HepG2 (cell line): ENCODE measurements at regions not wholly inside any gene's neighbourhood (a gene's known extent, or its start where the extent isn't known, plus 50 kb on each side); places are given as distances from the start of the nearest gene placed in this dataset.

ENCODE experiments used
- ATAC-seq: fragments of 200-7000 bp; cut with Tn5 transposase; 3 replicates; pipeline ENCODE4 v1.9.1; 2020; ENCODE audit warnings: mild to moderate bottlenecking, moderate library complexity
- BruUV-seq: library from RNA; stranded (reverse); fragments of 400-500 nt; replicated peaks from 2 replicates; lab custom pipeline; 2021; lab: Mats Ljungman, UMichigan
- CTCF ChIA-PET: fragments of 300-600 bp; formaldehyde crosslinking; extraction: SDS; loops from one replicate; lab custom pipeline; 2021; ENCODE audit warnings: low total read pairs, inconsistent platforms, low intra/inter-chr PET ratio; lab: Yijun Ruan, JAX
- POLR2A ChIA-PET: fragments of 350-600 bp; sonication (Branson Sonifier 250); formaldehyde crosslinking; loops from one replicate; lab custom pipeline; 2020; ENCODE audit warnings: antibody characterized with exemption, inconsistent platforms; lab: Yijun Ruan, JAX
- DNase-seq: peaks from one replicate; pipeline ENCODE4 v3.0.0-alpha.2; 2015; ENCODE audit warnings: low spot score
- FAIRE-seq: peaks from 3 replicates; lab custom pipeline; 2011; peaks lifted over from hg19 to GRCh38; lab: Jason Lieb, UNC
- H2AFZ ChIP-seq: one replicate; pipeline ENCODE4 v1.6.1; 2011; ENCODE audit warnings: low read length, inconsistent platforms
- H3K27ac ChIP-seq: fragments of 300-600 bp; 3 replicates; pipeline ENCODE4 v1.8.0; 2011; ENCODE audit warnings: mixed run types, mild to moderate bottlenecking, mixed read lengths, low read length, inconsistent platforms; ENCODE audit not compliant: insufficient read depth; ENCODE audit errors: extremely low read length
- H3K27me3 ChIP-seq, 2 experiments: fragments of 200-600 bp in 1 of 2; 2 replicates in 1 of 2; 3 replicates in 1 of 2; pipeline versions ENCODE4 v1.6.0 to v1.8.0; 2011; ENCODE audit warnings: low read length in 2 of 2, mild to moderate bottlenecking in 2 of 2, moderate library complexity in 2 of 2, inconsistent platforms in 1 of 2; ENCODE audit not compliant: insufficient read depth in 2 of 2, control insufficient read depth in 1 of 2
- H3K36me3 ChIP-seq, 2 experiments: fragments of 200-600 bp in 1 of 2; replicated peaks in 1 of 2; 2 replicates in 1 of 2; 3 replicates in 1 of 2; pipeline versions ENCODE4 v1.5.1 to v1.8.0; 2011; ENCODE audit warnings: low read length in 2 of 2, inconsistent platforms in 1 of 2; ENCODE audit not compliant: insufficient read depth in 2 of 2, control insufficient read depth in 1 of 2
- H3K4me1 ChIP-seq: 2 replicates; pipeline ENCODE4 v1.5.1; 2012; ENCODE audit warnings: low read length, inconsistent platforms; ENCODE audit not compliant: insufficient read depth
- H3K4me2 ChIP-seq: 2 replicates; pipeline ENCODE4 v1.6.0; 2011; ENCODE audit warnings: low read depth, low read length, inconsistent platforms
- H3K4me3 ChIP-seq, 3 experiments: fragments of 200-600 bp in 1 of 3; sonication (generic), shearing (Covaris generic) in 1 of 3; replicated peaks in 1 of 3; 2 replicates each; pipeline ENCODE4 v1.5.1; 2011 to 2016; ENCODE audit warnings: low read length in 3 of 3, inconsistent platforms in 2 of 3, low read depth in 2 of 3, mild to moderate bottlenecking in 2 of 3, control low read depth in 1 of 3, mixed read lengths in 1 of 3; ENCODE audit not compliant: insufficient read depth in 1 of 3
- H3K79me2 ChIP-seq: one replicate; pipeline ENCODE4 v1.6.1; 2011; ENCODE audit warnings: low read length, inconsistent platforms; ENCODE audit not compliant: insufficient read depth
- H3K9ac ChIP-seq: 2 replicates; pipeline ENCODE4 v1.6.0; 2011; ENCODE audit warnings: mild to moderate bottlenecking, low read depth, low read length, inconsistent platforms; ENCODE audit not compliant: insufficient read depth
- H3K9me3 ChIP-seq: 2 replicates; pipeline ENCODE4 v1.5.1; 2012; ENCODE audit warnings: mild to moderate bottlenecking, low read length
- H4K20me1 ChIP-seq: 2 replicates; pipeline ENCODE4 v1.6.0; 2011; ENCODE audit warnings: inconsistent platforms, mild to moderate bottlenecking, low read length, moderate library complexity; ENCODE audit not compliant: insufficient read depth
- AGO1 ChIP-seq: fragments of 200-400 bp; formaldehyde crosslinking; IDR thresholded peaks from 2 replicates; pipeline ENCODE4 v1.6.1; 2017; ENCODE audit warnings: mild to moderate bottlenecking, low read depth, low read length, moderate library complexity; ENCODE audit not compliant: poor library complexity, severe bottlenecking
- ETV6 ChIP-seq: sonication (generic); formaldehyde crosslinking; conservative IDR thresholded peaks from 2 replicates; pipeline ENCODE4 v1.4.0; 2020; ENCODE audit warnings: missing genetic modification reagents
- FOXK2 ChIP-seq: fragments of 450-650 bp; IDR thresholded peaks from 2 replicates; pipeline ENCODE4 v1.6.1; 2016
- MZF1 ChIP-seq: sonication (generic); formaldehyde crosslinking; IDR thresholded peaks from 2 replicates; pipeline ENCODE4 v1.8.1; 2023; ENCODE audit warnings: mild to moderate bottlenecking, missing genetic modification reagents, borderline replicate concordance
- NPAS2 ChIP-seq: sonication (generic); formaldehyde crosslinking; IDR thresholded peaks from 2 replicates; pipeline ENCODE4 v1.8.0; 2022; ENCODE audit warnings: mild to moderate bottlenecking, missing genetic modification reagents, borderline replicate concordance
- PRPF4 ChIP-seq: fragments of 200-400 bp; formaldehyde crosslinking; IDR thresholded peaks from 2 replicates; pipeline ENCODE4 v1.6.1; 2016; ENCODE audit warnings: low read length, low read depth; ENCODE audit not compliant: poor library complexity, severe bottlenecking
- RCOR2 ChIP-seq: IDR thresholded peaks from 2 replicates; pipeline ENCODE4 v1.6.1; 2016; ENCODE audit warnings: missing biosample characterization, missing genetic modification reagents
- ZNF264 ChIP-seq: sonication (generic); formaldehyde crosslinking; IDR thresholded peaks from 2 replicates; pipeline ENCODE4 v1.4.0; 2020; ENCODE audit warnings: missing genetic modification reagents
- ZNF274 ChIP-seq: sonication (generic); formaldehyde crosslinking; IDR thresholded peaks from 2 replicates; pipeline ENCODE4 v1.5.1; 2020; ENCODE audit warnings: mild to moderate bottlenecking, missing genetic modification reagents
- ZNF296 ChIP-seq: sonication (generic); formaldehyde crosslinking; conservative IDR thresholded peaks from 2 replicates; pipeline ENCODE4 v1.5.0; 2020; ENCODE audit warnings: mild to moderate bottlenecking, missing genetic modification reagents
- ZNF460 ChIP-seq: sonication (generic); formaldehyde crosslinking; IDR thresholded peaks from 2 replicates; pipeline ENCODE4 v1.5.1; 2020; ENCODE audit warnings: missing genetic modification reagents, mild to moderate bottlenecking, borderline replicate concordance
- ZNF775 ChIP-seq: sonication (generic); formaldehyde crosslinking; IDR thresholded peaks from 2 replicates; pipeline ENCODE4 v1.4.0; 2020; ENCODE audit warnings: missing genetic modification reagents, mild to moderate bottlenecking, moderate library complexity, borderline replicate concordance
- ZSCAN30 ChIP-seq: sonication (generic); formaldehyde crosslinking; IDR thresholded peaks from 2 replicates; pipeline ENCODE4 v1.5.0; 2020; ENCODE audit warnings: mild to moderate bottlenecking, missing genetic modification reagents
- WGBS: methylation state at CpG from one replicate; pipeline ENCODE4 v1.1.6; 2017; ENCODE audit warnings: low lambda C conversion rate; 5-methylcytosine and 5-hydroxymethylcytosine counted together
- in situ Hi-C: cut with HindIII; loops from 2 replicates; pipeline ENCODE4 v1.10.0; 2017; ENCODE audit warnings: low pct_unique_long_range_greater_than_20kb; ENCODE audit not compliant: extremely low pct_ligation_motif_present
- intact Hi-C: fragments of 100-400 bp; cut with micrococcal nuclease; formaldehyde crosslinking; loops from one replicate; pipeline ENCODE4 v1.10.0; 2022; ENCODE audit not compliant: unreplicated experiment
- TF ChIP-seq, protein P1 (sequence below): sonication (generic); formaldehyde crosslinking; IDR thresholded peaks from 2 replicates; pipeline ENCODE4 v1.4.0; 2020; ENCODE audit warnings: missing genetic modification reagents, borderline replicate concordance

DNA sequence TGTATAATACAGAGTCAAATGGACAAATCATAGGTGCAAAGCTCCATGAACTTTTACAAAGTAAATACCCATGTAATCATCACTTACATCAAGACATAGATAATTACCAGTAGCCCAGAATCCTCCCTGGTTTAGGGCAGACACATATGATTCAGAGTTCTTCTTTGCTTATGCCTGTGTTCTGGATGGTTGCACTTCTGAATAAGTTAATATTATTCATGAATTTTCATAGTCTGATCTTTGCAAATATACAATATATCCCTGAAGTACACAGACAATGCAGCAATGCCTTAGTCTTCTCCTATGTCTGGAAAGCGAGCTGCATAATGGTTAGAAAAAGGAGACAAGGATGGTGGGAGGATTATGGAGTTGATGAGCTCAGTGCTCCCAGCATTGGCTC lies 122.4 kb upstream of the PLXNA2 start:
- H3K27ac ChIP-seq = no peak overlapping the region
- 0% methylated on average over 1 of the region's 1 CpG for WGBS
- TF ChIP-seq FOXK2 (no peak), ZNF460 (CRISPR knock-in tag) (no peak), MZF1 (no peak), PRPF4 (no peak), ZNF264 (CRISPR knock-in tag) (no peak), ZSCAN30 (CRISPR knock-in tag) (no peak), ZNF274 (CRISPR knock-in tag) (no peak), AGO1 (no peak), ETV6 (CRISPR knock-in tag) (no peak), NPAS2 (CRISPR knock-in tag) (no peak), RCOR2 (no peak), ZNF775 (CRISPR knock-in tag) (no peak), ZNF296 (CRISPR knock-in tag) (no peak)
- TF ChIP-seq, protein P1, sequence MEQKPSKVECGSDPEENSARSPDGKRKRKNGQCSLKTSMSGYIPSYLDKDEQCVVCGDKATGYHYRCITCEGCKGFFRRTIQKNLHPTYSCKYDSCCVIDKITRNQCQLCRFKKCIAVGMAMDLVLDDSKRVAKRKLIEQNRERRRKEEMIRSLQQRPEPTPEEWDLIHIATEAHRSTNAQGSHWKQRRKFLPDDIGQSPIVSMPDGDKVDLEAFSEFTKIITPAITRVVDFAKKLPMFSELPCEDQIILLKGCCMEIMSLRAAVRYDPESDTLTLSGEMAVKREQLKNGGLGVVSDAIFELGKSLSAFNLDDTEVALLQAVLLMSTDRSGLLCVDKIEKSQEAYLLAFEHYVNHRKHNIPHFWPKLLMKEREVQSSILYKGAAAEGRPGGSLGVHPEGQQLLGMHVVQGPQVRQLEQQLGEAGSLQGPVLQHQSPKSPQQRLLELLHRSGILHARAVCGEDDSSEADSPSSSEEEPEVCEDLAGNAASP (CRISPR knock-in tag) = no peak
- FAIRE-seq (no peak), DNase-seq (no peak), ATAC-seq (no peak)
- no peak overlapping the region for H3K4me3 ChIP-seq
- H3K79me2 ChIP-seq = no peaks in the 10 kb centered on the region
- no peak overlapping the region for H2AFZ ChIP-seq
- H3K4me2 ChIP-seq = no peak overlapping the region
- no peak overlapping the region for H3K9ac ChIP-seq
- no peaks in the 10 kb centered on the region; a peak in 1 of 5 replicates for H3K27me3 ChIP-seq
- intact Hi-C loops = no loop called here
- no peaks in the 10 kb centered on the region for H3K4me1 ChIP-seq
- H3K9me3 ChIP-seq = no peaks in the 10 kb centered on the region
- no peaks in the 10 kb centered on the region for H4K20me1 ChIP-seq
- in situ Hi-C loops = no loop called here
- POLR2A ChIA-PET = no interaction called here
- BruUV-seq = no TSS peak
- no peaks in the 10 kb centered on the region for H3K36me3 ChIP-seq
- CTCF ChIA-PET = no interaction called here
